ENCODE measurements at regions not wholly inside any gene's neighbourhood (a gene's known extent, or its start where the extent isn't known, plus 50 kb on each side); places are given as distances from the start of the nearest gene placed in this dataset.

GRCh38 chr10:4748491-4749270 is 77.3 kb upstream of the AKR1E2 start:
- no peaks in the 10 kb centered on the region for H3K36me3 Mint-ChIP-seq
- H3K27ac Mint-ChIP-seq, result no peak overlapping the region
- no peak overlapping the region for H3K4me3 Mint-ChIP-seq

GRCh38 chr10:4742217-4742616 is 83.8 kb upstream of the AKR1E2 start:
- Mint-ChIP-seq H3K4me1 (no peaks in the 10 kb centered on the region), H3K27me3 (ENCODE audit: low read depth) (no peaks in the 10 kb centered on the region), H3K36me3 (no peaks in the 10 kb centered on the region), H3K9me3 (peaks cover 7% of the 10 kb centered on the region), H3K4me3 (no peak overlapping the region), H3K27ac (no peak overlapping the region)
- no peak for DNase-seq (ENCODE audit: low spot score in 2 of 2, unreplicated experiment in 2 of 2)
- no peak for TF ChIP-seq CTCF (IDR thresholded peaks at IDR 0.05; ENCODE audit: unreplicated experiment)

More at GRCh38 chr10:4748491-4749270, 77.3 kb upstream of the AKR1E2 start:
- H3K9me3 Mint-ChIP-seq, result peaks cover 7% of the 10 kb centered on the region
- no peak for DNase-seq (ENCODE audit: low spot score in 2 of 2, unreplicated experiment in 2 of 2)
- peaks cover 2% of the 10 kb centered on the region for H3K4me1 Mint-ChIP-seq
- peaks cover 2% of the 10 kb centered on the region for H3K27me3 Mint-ChIP-seq (ENCODE audit: low read depth)
- no peak for TF ChIP-seq CTCF (IDR thresholded peaks at IDR 0.05; ENCODE audit: unreplicated experiment)

- Mint-ChIP-seq H3K36me3 (no peaks in the 10 kb centered on the region), H3K27me3 (ENCODE audit: low read depth) (no peaks in the 10 kb centered on the region), H3K4me1 (peaks cover 3% of the 10 kb centered on the region), H3K4me3 (no peak overlapping the region), H3K27ac (no peak overlapping the region), H3K9me3 (peaks cover 7% of the 10 kb centered on the region)
- TF ChIP-seq CTCF (IDR thresholded peaks at IDR 0.05; ENCODE audit: unreplicated experiment), result no peak
- no peak for DNase-seq (ENCODE audit: low spot score in 2 of 2, unreplicated experiment in 2 of 2)
These were observed 85.5 kb upstream of the AKR1E2 start for GRCh38 chr10:4740471-4740870.

- Mint-ChIP-seq H3K27me3 (ENCODE audit: low read depth) (no peaks in the 10 kb centered on the region), H3K27ac (no peak overlapping the region), H3K4me1 (peaks cover 6% of the 10 kb centered on the region), H3K4me3 (no peak overlapping the region), H3K36me3 (no peaks in the 10 kb centered on the region), H3K9me3 (no peaks in the 10 kb centered on the region)
- no peak for DNase-seq (ENCODE audit: low spot score in 2 of 2, unreplicated experiment in 2 of 2)
- no peak for TF ChIP-seq CTCF (IDR thresholded peaks at IDR 0.05; ENCODE audit: unreplicated experiment)
These were observed 89.4 kb upstream of the AKR1E2 start for GRCh38 chr10:4736608-4737007.

- H3K9me3 Mint-ChIP-seq, result no peaks in the 10 kb centered on the region
- no peak overlapping the region for H3K27ac Mint-ChIP-seq
- H3K27me3 Mint-ChIP-seq (ENCODE audit: low read depth), result no peaks in the 10 kb centered on the region
These were observed 89.8 kb upstream of the AKR1E2 start for GRCh38 chr10:4736183-4736582.

More at GRCh38 chr10:4736183-4736582, 89.8 kb upstream of the AKR1E2 start:
- Mint-ChIP-seq H3K36me3 (no peaks in the 10 kb centered on the region), H3K4me1 (peaks cover 6% of the 10 kb centered on the region), H3K4me3 (no peak overlapping the region)
- no peak for DNase-seq (ENCODE audit: low spot score in 2 of 2, unreplicated experiment in 2 of 2)
- no peak for TF ChIP-seq CTCF (IDR thresholded peaks at IDR 0.05; ENCODE audit: unreplicated experiment)
